Endodermal cell (in vitro differentiated cells): ENCODE measurements at regions not wholly inside any gene's neighbourhood (a gene's known extent, or its start where the extent isn't known, plus 50 kb on each side); places are given as distances from the start of the nearest gene placed in this dataset.

ENCODE experiments used
- DNase-seq: peaks from one replicate; pipeline ENCODE4 v3.0.0-alpha.2; 2017
- H3K27ac ChIP-seq: 2 replicates; pipeline ENCODE4 v1.5.1; 2013; ENCODE audit warnings: mild to moderate bottlenecking, low read depth, low read length, moderate library complexity
- H3K27me3 ChIP-seq: 2 replicates; pipeline ENCODE4 v1.6.1; 2013; ENCODE audit warnings: mild to moderate bottlenecking, low read length, moderate library complexity; ENCODE audit not compliant: insufficient read depth, control insufficient read depth, poor library complexity, severe bottlenecking
- H3K36me3 ChIP-seq: 2 replicates; pipeline ENCODE4 v1.7.0; 2013; ENCODE audit warnings: mild to moderate bottlenecking, low read length, moderate library complexity; ENCODE audit not compliant: control insufficient read depth, insufficient read depth
- H3K4me1 ChIP-seq: one replicate; pipeline ENCODE4 v1.7.0; 2013; ENCODE audit warnings: low read length; ENCODE audit not compliant: control insufficient read depth, insufficient read depth
- H3K4me3 ChIP-seq: 2 replicates; pipeline ENCODE4 v1.5.1; 2013; ENCODE audit warnings: mild to moderate bottlenecking, low read length, moderate library complexity
- H3K9ac ChIP-seq: 2 replicates; pipeline ENCODE4 v1.6.1; 2013; ENCODE audit warnings: mild to moderate bottlenecking, low read length, moderate library complexity; ENCODE audit not compliant: poor library complexity, severe bottlenecking; ENCODE audit errors: extremely low read depth
- H3K9me3 ChIP-seq: 2 replicates; pipeline ENCODE4 v1.6.1; 2013; ENCODE audit warnings: mild to moderate bottlenecking, low read length, moderate library complexity; ENCODE audit not compliant: control insufficient read depth
- H3K27ac Mint-ChIP-seq: 2 replicates; pipeline ENCODE4 v1.8.0; 2020; ENCODE audit warnings: mixed read lengths
- H3K27me3 Mint-ChIP-seq: 2 replicates; pipeline ENCODE4 v1.8.0; 2021; ENCODE audit warnings: mild to moderate bottlenecking, mixed read lengths; ENCODE audit not compliant: insufficient read depth
- H3K36me3 Mint-ChIP-seq: 2 replicates; pipeline ENCODE4 v1.8.0; 2020; ENCODE audit warnings: low read depth, mixed read lengths
- H3K4me1 Mint-ChIP-seq: 2 replicates; pipeline ENCODE4 v1.8.0; 2020; ENCODE audit warnings: mixed read lengths
- H3K4me3 Mint-ChIP-seq: 2 replicates; pipeline ENCODE4 v1.8.0; 2020; ENCODE audit warnings: mild to moderate bottlenecking, moderate library complexity, mixed read lengths
- H3K9me3 Mint-ChIP-seq: 2 replicates; pipeline ENCODE4 v1.8.0; 2020; ENCODE audit warnings: mild to moderate bottlenecking, mixed read lengths
- CTCF ChIP-seq: fragments of 200-600 bp; sonication (generic); conservative IDR thresholded peaks from 2 replicates; pipeline ENCODE4 v1.5.0; 2021; ENCODE audit warnings: antibody characterized with exemption, mild to moderate bottlenecking
- WGBS, 2 experiments: methylation state at CpG; one replicate each; pipeline versions ENCODE4 v1.1.5 to v1.1.7; 2013; ENCODE audit warnings: missing lambda C conversion rate in 2 of 2, mixed read lengths in 1 of 2; ENCODE audit not compliant: insufficient coverage in 1 of 2, insufficient read length in 1 of 2; 5-methylcytosine and 5-hydroxymethylcytosine counted together

- Mint-ChIP-seq H3K4me1 (no peaks in the 10 kb centered on the region), H3K36me3 (peaks cover 4% of the 10 kb centered on the region), H3K9me3 (peaks cover 87% of the 10 kb centered on the region), H3K4me3 (no peak overlapping the region), H3K27ac (no peak overlapping the region), H3K27me3 (no peaks in the 10 kb centered on the region)
- Histone ChIP-seq H3K9ac (no peak overlapping the region), H3K27me3 (no peaks in the 10 kb centered on the region), H3K27ac (no peak overlapping the region), H3K9me3 (peaks cover 82% of the 10 kb centered on the region), H3K4me3 (no peak overlapping the region), H3K4me1 (no peaks in the 10 kb centered on the region), H3K36me3 (no peaks in the 10 kb centered on the region)
- no peak for TF ChIP-seq CTCF
- WGBS, 2 experiments: 61 to 77% methylated on average over 3 to 6 of the region's 6 CpGs
- DNase-seq: no peak
Observed at GRCh38 chr13:19239114-19239860, 57.7 kb upstream of the TUBA3C start.
